Erythroblast (primary cell): ENCODE measurements at regions not wholly inside any gene's neighbourhood (a gene's known extent, or its start where the extent isn't known, plus 50 kb on each side); places are given as distances from the start of the nearest gene placed in this dataset.

Experiments used
- GATA1 ChIP-seq: IDR thresholded peaks from 2 replicates; pipeline ENCODE4 v1.6.1; 2011; ENCODE audit warnings: low read depth, mild to moderate bottlenecking, control low read depth, low read length, moderate library complexity
- POLR2A ChIP-seq: IDR thresholded peaks from 2 replicates; pipeline ENCODE4 v1.6.1; 2011; ENCODE audit warnings: mild to moderate bottlenecking, low read length

GRCh38 chr7:45973725-45974532, 52.9 kb upstream of the IGFBP3 start:
- TF ChIP-seq POLR2A (no peak), GATA1 (no peak)
